Testis (tissue), 2 donors: ENCODE measurements at regions not wholly inside any gene's neighbourhood (a gene's known extent, or its start where the extent isn't known, plus 50 kb on each side); places are given as distances from the start of the nearest gene placed in this dataset.

Source experiments
- POLR2A ChIP-seq: fragments of 450-650 bp; IDR thresholded peaks from one replicate; pipeline ENCODE4 v1.6.1; 2017; ENCODE audit warnings: antibody characterized with exemption, mild to moderate bottlenecking, moderate library complexity
- TF ChIP-seq, protein P1 (sequence below), 3 experiments: fragments of 450-650 bp in 2 of 3; fragments of 200-600 bp in 1 of 3; sonication (generic) in 1 of 3; IDR thresholded peaks; one replicate each; pipeline ENCODE4 v1.5.1; 2016 to 2019; ENCODE audit warnings: antibody characterized with exemption in 3 of 3, mild to moderate bottlenecking in 2 of 3, moderate library complexity in 1 of 3

DNA sequence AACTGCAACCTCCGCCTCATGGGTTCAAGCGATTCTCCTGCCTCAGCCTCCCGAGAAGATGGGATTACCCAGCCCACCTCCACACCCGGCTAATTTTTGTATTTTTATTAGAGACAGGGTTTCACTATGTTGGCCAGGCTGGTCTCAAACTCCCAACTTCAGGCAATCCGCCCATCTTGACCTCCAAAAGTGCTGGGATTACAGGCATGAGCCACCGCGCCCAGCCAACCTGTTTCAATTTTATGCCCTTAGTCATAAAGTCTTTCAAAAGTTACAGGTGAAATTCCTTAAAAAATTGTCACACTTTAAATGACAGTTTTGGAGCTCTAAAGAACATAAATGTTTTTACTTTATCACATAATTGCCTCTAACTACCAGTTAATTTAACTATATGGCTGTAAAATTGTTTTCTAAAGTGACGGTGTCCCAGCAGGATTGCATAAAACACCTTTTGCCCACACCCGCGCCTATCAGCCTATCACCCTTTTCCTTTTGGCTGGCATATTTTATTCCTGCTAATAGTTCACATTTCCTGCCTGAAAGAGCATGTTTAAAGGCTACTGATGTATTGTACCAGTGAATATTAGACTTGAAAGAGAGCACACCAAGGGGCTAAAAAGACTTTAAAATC lies 164.2 kb upstream of the SEMA6D start:
- no peak for TF ChIP-seq POLR2A
- TF ChIP-seq, protein P1, sequence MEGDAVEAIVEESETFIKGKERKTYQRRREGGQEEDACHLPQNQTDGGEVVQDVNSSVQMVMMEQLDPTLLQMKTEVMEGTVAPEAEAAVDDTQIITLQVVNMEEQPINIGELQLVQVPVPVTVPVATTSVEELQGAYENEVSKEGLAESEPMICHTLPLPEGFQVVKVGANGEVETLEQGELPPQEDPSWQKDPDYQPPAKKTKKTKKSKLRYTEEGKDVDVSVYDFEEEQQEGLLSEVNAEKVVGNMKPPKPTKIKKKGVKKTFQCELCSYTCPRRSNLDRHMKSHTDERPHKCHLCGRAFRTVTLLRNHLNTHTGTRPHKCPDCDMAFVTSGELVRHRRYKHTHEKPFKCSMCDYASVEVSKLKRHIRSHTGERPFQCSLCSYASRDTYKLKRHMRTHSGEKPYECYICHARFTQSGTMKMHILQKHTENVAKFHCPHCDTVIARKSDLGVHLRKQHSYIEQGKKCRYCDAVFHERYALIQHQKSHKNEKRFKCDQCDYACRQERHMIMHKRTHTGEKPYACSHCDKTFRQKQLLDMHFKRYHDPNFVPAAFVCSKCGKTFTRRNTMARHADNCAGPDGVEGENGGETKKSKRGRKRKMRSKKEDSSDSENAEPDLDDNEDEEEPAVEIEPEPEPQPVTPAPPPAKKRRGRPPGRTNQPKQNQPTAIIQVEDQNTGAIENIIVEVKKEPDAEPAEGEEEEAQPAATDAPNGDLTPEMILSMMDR (IDR thresholded peaks at IDR 0.05): no peak
